Retina (tissue), 1 donor: ENCODE measurements at regions not wholly inside any gene's neighbourhood (a gene's known extent, or its start where the extent isn't known, plus 50 kb on each side); places are given as distances from the start of the nearest gene placed in this dataset.
"Not testable (repeated sequence)": the region's sequence is repeated elsewhere in the genome, so short reads cannot be mapped to it uniquely, and the experiment has no call there.

Source experiments
- DNase-seq: peaks from one replicate; pipeline ENCODE4 v3.0.0-alpha.2; 2016

DNA sequence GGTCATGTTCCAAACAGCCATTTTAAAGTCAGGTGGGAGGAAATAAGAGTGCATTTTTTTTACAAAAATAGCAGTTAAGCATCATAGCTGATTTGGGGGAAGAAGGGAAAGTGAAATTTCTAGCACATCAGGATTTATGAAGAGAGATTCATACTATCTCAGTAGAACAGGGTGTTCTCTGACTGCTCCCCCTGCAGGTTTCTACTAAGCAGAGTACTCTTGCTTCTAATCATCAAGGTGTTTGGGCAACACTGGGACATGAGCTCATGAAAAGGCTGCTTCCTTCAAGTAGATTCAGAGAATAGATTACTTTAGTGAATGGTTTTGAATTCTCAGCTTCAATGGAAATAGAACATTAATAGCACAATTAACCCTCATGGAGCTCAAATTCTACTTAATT, 591.4 kb upstream of the PCDH10 start:
- DNase-seq: no peak

DNA sequence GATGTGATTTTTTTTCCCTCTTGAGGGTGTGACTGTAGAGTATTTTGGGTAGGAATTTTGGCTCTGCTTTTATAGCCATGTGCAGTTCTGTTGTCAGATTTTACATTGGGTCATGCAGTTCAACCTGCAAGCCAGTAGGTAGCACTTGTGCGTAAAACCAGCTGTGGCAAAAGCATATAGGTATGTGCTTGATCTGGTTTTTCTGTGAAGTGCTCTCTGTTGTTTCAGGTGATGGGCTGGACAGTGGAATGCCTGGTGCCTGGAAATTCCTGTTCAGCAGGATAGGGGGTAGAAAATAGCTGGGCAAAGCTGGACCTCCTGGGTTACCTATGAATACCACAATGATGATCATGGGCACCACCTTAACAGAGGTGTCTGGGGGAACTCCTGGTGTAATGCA, 584.2 kb upstream of the PCDH10 start:
- no peak for DNase-seq

DNA sequence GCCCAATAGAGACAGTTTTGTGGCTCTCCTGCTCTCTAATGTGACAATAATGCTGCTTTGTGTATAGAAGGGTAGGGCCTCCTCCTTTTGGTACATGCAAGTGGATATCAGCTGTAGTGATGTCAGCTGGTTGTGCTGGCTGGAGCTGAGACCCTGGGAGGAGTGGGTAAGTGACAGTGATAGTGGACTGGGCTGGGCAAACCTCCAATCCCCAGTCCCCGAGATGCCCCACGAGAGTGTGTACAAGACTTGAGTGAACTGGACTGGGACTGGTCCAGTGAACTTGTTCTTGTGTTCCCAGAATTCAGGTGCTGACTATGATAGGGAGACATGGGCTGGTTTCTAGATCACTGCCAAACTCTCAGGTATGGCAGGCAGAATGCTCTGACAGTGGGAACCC, 583.6 kb upstream of the PCDH10 start:
- no peak for DNase-seq

DNA sequence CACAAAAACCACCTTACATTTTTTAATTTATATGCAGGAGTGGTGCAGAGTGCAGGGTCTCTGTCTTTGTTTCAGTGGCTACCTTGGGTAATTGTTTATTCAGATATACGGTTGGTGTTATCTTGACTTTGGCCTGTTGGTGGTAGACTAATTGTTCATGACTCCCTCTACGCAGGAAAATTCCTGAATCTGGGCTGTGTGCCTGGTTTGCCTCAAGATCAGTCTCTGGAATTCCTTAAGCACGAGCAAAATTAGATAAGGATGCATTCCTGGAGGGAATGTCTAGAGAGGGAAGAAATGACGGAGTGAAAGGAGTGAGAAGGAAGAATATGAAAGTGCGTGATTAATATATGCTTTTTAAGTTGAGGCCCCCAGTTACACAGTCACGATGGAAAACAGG, 576.9 kb upstream of the PCDH10 start:
- DNase-seq: no peak

DNA sequence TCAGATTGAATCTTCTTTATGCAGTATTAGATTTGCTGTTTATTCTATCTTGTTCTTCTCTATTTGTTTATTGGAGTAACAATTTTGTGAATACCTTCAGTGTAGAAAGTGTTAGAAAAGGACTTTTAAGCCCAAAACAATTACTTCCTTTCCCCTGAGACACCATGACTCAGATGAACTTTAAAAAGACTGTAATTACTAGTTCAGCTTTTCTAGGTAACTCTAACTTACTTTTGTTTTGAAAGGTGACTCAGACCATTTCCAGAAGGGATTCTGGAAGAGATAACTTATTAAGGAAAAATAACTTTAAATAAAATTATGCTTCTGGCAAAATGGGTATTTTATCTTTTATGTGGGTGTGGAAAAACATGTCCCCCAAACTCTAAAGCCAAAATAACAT, 561.5 kb upstream of the PCDH10 start:
- no peak for DNase-seq

DNA sequence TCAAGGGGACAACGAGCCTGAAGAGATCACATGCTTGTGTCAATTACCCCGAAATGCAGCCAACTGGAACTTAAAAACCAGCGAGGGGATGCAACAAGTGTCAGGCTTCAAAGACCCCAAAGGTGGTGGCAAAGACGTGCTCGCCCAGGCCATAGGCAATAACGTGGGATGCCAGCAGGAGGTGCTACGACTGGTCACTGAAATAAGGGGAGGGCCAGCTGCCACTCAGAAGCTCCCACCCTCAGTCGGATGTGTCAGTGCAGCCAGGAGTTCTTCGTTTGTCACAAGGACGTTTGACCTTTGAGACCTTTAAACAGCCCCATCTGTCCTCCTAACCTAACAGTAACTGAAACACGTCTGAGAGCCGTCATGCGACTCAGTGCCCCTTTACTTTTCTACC, 556.8 kb upstream of the PCDH10 start:
- DNase-seq: no peak

DNA sequence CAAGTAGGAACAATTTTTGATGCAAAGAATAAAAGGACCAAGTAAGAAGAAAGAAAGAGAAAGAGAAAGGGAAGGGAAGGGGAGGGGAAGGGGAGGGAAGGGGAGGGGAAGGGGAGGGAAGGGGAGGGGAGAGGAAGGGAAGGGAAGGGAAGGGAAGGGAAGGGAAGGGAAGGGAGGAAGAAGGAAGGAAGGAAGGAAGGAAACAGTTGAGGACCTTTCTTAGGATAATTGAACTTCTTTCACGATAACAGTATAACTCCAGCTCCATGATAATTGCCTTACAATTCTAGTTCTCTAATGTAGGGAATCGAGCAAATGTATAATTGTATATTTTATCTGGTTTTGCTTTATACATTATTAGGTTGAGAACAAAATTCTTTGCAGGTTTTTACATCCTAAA, 556.2 kb upstream of the PCDH10 start:
- DNase-seq: no peak

DNA sequence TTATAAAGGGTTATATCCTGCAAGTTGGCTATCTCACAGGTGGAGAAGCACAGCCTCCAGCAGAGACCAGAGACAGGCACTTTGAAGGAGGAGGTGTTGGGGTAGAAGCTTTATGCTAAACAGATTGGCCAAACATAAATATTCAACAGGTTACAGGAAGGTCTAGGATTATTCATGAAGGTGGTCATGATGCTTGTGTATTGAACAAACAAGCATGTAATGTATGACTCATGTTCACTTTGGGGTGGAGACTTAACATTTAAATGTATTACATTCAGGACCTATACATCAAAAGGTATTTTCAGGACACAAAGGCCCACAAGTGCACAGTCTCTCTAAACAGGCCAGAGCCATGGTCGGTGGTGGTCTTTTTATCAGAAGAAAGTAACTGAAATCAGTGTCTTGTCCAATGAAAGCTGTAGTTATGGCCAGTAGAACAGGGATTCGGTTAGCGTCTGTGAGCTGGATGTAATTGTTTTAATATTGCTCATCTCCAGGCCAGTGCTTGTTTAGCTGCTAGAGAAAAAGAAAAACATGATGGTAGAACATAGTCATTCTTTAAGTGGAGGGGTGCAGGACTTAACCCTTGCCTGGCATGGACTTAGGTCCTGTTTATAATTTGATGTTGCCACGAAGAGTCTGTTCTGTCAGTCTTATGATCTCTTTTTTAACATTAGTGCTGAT, 555.2 kb upstream of the PCDH10 start:
- DNase-seq: no peak

DNA sequence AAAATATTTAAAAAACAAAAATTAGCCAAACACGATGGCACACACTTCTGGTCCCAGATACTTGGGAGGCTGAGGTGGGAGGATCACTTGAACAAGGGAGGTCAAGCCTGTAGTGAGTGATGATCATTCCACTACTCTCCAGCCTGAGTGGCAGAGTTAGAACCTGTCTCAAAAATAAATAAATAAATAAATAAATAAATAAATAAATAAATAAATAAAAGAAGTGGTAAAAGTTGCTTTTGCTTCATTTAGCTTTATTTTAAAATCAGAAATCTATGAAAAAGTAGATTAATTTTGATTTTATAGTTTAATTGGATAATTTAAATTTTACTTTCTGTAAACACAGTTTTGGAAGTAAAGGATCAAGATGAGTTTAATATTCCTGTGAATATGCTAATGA, 552.9 kb upstream of the PCDH10 start:
- no peak for DNase-seq

DNA sequence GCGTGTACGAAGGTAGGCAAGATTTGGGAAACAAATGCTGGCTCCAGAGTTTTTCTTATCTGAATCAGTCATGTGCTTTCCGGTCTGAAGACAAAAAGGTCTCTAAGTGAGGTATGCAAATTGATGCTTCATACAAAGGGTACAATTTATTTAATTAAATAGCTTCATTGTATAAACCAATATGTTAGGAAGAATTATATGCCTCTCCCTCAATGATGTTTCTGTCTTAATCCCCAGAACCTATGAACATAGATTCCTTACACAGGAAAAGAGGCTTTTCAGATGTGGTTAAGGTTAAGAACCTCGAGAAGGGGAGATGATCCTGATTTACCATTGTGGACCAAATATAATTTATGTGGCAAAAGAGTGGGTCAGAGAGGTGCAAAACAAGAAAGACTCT, 543.5 kb upstream of the PCDH10 start:
- no peak for DNase-seq

DNA sequence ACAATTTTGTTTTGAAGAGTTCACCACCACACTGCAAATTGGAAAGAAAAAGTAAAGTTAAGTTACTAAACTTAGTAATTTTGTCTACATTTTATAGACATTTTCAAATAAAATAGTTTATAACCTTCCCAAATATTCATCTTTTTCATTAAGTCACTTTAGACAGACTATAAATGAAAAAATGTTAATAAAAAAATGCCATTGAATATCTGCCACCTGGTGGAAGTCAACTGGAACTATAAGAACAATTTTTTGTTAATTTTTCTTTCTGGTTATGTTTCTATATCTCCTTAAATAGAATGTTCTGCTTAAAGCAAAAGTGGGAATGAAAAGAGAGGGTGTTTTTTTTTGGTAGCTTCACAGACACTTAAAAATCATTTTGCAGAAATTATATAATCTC, 534.4 kb upstream of the PCDH10 start:
- no peak for DNase-seq

DNA sequence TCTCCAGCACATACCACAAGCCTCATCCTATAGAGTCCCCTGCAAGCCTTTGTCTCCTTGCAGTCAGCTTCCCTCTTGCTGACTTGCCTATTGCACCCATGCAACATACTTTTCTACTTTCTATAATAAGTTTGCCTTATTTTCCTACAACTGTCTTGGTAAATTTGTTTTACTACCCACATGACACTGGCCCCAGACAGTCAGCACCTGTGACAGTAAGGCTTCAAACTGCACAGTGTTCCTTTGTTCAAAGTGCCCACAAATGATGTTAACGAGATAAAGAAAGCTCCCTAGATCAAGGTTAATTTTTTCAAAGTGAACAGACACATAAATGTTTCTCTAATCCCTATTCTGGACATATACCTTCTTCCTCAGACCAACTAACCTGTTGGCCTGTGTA, 529.1 kb upstream of the PCDH10 start:
- no peak for DNase-seq

DNA sequence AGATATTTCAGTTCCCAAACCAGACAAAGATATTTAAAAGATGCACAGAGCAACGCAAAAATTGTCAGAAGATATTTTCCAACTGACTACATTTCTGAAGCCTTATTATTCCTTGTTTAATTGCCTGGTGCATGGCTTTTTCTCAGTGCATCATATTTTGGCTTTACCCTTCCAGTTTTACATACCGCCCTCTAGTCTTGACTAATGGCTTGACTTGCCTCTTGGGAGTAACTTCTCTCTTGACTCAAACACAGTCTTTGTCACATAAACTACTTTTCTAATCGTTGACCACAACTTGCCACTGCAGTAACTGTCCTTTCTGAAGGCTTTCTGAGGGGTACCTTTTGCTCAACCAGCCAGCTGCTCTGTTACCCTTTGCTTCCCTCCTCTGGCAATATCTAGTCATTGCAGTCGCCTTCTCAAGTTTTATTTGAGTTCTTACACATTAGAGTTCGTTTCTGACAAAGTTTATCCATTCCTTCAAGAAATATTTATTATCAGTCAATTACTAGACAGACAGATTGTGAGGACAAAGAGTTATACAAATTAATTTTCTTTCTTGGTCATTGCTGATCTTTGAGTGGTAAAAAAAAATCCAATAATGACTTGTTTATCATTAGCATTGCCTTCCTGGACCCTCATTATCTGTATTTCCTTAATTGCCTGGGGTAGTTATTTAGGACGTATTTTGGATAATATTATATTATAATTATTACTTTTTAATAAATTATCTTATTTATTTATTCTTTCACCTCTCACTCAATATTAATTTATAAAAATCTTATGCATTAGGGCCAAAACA, 506.9 kb upstream of the PCDH10 start:
- DNase-seq: peak; percentile 78

DNA sequence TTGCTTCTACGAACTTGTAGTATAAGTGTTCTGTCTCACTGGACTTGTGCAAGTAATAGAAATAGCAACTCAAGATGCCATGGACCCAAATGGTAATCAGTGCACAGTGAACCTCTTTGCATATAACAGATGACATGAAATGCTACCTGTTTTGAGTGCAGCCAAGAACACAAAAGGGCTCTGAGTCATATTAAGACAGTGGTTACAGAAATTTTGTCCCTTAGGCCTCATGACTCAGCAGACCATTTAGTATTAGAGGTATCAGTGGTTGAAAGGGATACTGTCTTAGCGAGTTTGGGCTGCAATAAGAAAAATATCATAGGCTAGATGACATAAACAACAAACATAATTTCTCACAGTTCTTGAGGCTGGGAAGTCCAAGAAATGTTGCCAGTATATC, 502.9 kb upstream of the PCDH10 start:
- no peak for DNase-seq

DNA sequence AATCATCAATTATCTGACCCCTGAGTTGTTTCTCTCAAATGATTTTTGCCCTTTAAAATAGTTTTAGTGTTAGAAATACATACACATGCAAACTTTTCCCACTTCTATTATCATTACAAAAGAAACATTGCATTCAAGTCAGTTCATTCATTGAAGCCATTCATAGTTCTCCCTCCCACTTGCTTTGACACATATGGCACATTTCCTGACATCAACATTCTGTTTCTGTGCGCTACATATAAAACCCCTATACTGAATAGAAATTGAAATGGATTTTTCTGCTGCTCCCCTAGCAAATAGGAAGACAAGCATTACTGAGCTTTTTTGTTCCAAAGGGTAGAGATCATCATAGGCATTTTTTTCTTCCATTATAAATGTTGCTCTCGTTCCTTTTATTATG, 497.9 kb upstream of the PCDH10 start:
- no peak for DNase-seq

DNA sequence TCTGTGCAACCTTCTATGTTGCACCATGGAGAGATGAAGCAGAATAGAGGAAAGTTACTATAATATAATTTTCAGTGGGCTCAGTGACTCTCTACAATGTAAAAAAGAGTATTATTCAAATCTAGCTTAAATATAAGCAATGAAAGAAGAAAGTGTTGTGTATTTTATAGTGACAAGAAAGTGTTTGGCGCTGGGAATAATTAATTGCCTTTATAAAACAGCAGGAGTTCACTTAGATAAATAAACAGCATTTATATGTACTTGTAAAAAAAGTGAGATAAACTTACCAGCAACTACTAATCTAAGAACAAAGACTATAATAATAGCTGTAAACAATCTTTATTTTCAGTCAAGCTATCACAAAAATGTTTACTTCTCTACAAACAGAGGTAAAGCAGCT, 488.9 kb upstream of the PCDH10 start:
- no peak for DNase-seq

DNA sequence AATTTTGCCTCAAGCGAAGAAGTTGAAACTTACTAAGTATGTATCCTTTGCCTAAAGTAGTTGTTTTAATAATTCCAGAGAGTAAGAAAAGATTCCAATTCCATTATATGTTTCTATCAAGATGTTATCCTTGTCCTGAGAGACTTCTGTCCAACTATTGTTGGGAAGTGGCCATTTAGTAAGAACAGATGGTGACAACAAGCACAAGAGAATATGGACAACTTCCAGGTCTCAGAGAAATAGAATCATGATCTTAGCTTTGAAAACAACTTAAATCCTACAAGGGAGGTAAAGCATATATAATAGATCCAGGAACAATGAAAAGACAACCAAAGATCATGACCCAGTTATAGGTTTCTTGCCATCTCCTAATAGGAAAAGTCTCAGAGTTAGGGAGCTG, 486.6 kb upstream of the PCDH10 start:
- DNase-seq: no peak

DNA sequence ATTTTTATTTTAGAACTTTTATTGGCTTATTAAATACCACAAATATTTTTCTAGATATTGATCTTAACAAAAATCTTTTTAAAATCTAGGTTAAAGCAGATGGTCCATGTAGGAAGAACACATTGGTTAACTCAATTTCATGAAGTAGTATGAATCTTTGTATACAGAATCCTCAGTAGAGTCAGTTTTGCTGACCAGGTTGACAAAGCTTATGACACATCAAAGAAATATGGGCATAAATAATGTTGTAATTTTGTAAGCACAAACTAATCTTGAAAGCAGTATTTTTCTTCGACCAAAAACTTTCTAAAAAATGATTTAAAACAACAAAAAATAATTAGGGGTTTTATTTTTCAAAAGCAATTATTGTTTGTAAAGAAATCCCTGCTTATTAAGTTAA, 479.3 kb upstream of the PCDH10 start:
- no peak for DNase-seq

DNA sequence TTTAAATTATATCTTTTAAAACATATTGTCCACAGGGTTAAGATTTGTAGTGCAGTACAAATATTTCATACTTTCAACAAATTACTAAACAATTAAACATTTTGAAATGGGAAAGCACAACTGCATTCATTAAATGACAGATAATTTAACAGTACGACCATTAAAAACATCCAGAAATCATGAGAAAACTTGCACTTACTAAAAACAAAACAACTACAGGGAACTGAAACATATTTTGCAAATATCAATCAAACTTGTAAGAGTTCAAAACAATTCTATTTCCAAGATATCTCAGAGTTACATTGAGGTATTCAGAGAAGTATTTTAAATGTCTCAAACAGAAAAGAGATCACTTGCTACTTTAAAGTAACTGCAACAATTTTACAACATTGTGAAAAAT, 478.5 kb upstream of the PCDH10 start:
- DNase-seq: no peak

DNA sequence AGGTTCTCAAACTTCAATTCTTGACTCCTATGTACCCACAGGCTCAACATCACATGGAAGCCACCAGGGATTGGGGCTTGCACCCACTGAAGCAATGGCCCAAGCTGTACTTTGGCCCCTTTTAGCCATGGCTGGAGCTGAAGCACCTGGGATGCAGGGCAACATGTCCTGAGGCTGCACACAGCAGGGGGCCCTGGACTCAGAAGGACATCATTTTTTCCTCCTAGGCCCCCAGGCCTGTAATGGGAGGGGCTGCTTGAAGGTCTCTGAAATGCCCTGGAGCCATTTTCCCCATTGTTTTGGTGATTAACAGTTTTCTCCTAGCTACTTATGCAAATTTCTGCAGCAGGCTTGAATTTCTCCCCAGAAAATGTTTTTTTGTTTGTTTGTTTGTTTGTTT, 465.1 kb upstream of the PCDH10 start:
- DNase-seq: no peak

DNA sequence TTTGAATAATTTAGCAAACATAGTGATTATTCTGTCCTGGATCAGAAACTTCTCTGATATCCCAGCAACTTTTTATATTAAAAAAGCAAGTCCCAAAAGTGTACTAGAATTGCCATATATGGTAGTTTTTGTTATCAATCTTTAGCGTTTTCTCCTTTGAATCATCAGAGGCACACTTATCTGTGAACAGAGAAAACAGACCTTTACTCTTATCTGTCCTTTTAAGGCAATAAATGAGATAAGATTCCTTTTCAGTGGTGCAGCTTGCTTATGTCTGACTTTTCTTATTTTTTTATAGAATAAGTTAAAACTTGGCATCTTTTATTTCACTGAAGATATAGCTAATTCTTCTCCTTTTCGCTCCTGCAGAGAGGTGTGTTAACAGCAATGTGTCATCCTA, 458.1 kb upstream of the PCDH10 start:
- DNase-seq: no peak

DNA sequence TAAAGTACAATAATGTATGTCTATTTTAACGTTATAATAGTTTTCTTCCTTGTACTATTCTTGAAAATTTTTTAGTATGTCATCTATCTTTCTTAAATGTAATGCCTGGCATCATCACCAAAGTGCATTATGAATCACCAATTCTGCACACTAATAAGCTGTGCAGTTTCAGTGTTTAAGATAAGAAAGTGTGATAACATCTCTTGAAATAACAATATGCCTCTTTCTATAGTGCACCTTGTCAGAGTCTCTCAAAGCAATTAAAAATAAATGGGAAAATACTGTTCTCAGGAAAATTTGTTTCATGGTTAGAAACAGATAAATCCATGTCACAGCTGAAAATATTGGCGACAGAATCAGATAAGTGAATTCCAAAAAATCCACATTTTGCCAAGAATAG, 457.4 kb upstream of the PCDH10 start:
- no peak for DNase-seq

DNA sequence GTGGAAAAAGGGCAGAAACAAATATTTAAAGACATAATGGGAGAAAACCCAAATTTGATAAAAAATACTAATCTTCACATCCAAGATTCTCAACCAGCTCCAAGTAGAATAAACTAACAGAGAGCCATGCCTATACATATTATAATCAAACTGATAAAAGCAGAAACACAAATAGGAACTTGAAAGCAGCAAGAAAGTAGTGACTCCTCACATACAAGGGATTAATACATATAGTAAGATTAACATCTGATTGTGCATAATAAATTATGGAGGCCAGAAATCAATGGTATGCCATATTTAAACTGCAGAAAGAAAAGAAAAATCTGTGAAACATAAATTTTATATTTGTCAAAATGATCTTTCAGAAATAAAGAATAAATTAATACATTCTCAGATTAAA, 454.3 kb upstream of the PCDH10 start:
- DNase-seq: no peak

DNA sequence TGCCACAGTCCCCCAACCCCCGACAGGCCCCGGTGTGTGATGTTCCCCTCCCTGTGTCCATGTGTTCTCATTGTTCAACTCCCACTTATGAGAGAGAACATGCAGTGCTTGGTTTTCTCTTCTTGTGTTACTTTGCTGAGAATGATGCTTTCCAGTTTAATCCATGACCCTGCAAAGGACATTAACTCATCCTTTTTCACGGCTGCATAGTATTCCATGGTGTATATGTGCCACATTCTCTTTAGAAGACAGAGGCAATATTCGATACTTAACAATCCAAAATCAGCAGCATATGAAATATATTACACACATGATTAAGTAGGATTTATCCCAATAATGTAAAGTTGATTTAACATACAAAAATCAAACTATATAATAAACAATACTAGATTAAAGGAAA, 451.6 kb upstream of the PCDH10 start:
- not testable (repeated sequence) for DNase-seq

DNA sequence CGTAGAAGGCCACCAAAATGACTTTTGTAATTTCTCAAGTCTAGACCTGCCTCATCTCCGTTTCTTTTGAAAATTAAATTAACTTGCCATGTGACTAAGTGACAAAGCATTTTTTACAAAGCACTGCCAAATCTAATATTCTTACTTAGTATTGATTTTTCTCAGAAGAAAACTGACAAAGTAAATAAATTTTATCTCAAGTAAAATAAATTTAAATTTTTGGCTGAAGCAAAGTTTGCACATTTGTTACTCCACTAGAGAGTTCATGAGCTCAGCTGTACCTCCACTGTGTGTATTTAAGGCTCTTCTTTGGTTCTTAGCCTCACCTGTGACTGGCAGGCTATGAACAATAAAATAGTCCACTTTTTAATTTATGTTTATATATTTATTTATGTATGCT, 441.1 kb upstream of the PCDH10 start:
- no peak for DNase-seq
